ENCODE measurements at regions not wholly inside any gene's neighbourhood (a gene's known extent, or its start where the extent isn't known, plus 50 kb on each side); places are given as distances from the start of the nearest gene placed in this dataset.

DNA sequence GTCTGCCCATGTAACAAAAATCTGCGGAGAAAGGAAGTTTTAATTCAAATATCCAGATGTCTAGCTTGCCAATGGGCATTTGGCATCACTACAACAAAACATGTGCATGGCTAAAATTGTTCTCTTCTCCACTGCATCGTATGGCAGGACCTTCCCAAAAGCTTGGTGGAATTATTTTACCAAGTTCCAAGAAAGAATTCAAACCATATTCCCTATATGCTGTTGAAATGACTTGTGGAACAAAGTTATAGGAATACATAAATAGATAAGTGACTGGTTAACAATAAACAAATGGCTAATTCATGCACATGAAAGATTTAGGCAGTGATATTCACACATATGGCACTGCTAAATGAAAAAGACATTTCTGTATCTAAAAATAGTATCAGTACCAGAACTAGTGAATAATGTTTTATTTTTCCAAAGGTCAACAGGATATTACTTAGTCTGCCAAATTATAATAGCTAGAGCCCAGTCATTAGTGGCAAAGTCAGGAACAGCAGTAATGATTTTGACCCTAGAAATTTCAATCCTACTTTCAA is 425.4 kb upstream of the VRK2 start (continued):
- no peak for TF ChIP-seq ZFYVE20 (CRISPR knock-in tag; IDR thresholded peaks at IDR 0.05; ENCODE audit: borderline replicate concordance, low read depth)
- TF ChIP-seq MNT (IDR thresholded peaks at IDR 0.05) = no peak
- TF ChIP-seq, protein P1, sequence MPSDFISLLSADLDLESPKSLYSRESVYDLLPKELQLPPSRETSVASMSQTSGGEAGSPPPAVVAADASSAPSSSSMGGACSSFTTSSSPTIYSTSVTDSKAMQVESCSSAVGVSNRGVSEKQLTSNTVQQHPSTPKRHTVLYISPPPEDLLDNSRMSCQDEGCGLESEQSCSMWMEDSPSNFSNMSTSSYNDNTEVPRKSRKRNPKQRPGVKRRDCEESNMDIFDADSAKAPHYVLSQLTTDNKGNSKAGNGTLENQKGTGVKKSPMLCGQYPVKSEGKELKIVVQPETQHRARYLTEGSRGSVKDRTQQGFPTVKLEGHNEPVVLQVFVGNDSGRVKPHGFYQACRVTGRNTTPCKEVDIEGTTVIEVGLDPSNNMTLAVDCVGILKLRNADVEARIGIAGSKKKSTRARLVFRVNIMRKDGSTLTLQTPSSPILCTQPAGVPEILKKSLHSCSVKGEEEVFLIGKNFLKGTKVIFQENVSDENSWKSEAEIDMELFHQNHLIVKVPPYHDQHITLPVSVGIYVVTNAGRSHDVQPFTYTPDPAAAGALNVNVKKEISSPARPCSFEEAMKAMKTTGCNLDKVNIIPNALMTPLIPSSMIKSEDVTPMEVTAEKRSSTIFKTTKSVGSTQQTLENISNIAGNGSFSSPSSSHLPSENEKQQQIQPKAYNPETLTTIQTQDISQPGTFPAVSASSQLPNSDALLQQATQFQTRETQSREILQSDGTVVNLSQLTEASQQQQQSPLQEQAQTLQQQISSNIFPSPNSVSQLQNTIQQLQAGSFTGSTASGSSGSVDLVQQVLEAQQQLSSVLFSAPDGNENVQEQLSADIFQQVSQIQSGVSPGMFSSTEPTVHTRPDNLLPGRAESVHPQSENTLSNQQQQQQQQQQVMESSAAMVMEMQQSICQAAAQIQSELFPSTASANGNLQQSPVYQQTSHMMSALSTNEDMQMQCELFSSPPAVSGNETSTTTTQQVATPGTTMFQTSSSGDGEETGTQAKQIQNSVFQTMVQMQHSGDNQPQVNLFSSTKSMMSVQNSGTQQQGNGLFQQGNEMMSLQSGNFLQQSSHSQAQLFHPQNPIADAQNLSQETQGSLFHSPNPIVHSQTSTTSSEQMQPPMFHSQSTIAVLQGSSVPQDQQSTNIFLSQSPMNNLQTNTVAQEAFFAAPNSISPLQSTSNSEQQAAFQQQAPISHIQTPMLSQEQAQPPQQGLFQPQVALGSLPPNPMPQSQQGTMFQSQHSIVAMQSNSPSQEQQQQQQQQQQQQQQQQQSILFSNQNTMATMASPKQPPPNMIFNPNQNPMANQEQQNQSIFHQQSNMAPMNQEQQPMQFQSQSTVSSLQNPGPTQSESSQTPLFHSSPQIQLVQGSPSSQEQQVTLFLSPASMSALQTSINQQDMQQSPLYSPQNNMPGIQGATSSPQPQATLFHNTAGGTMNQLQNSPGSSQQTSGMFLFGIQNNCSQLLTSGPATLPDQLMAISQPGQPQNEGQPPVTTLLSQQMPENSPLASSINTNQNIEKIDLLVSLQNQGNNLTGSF (CRISPR knock-in tag; IDR thresholded peaks at IDR 0.05) = no peak
- no peak for TF ChIP-seq ZNF317 (CRISPR knock-in tag; IDR thresholded peaks at IDR 0.05)
- TF ChIP-seq KLF6 (CRISPR knock-in tag; IDR thresholded peaks at IDR 0.05) = no peak
- no peak for TF ChIP-seq MAF1 (CRISPR knock-in tag; IDR thresholded peaks at IDR 0.05; ENCODE audit: borderline replicate concordance)
- TF ChIP-seq MIER2 (CRISPR knock-in tag; IDR thresholded peaks at IDR 0.05) = no peak
- no peak for TF ChIP-seq ZNF576 (CRISPR knock-in tag; IDR thresholded peaks at IDR 0.05)
